ENCODE measurements at regions not wholly inside any gene's neighbourhood (a gene's known extent, or its start where the extent isn't known, plus 50 kb on each side); places are given as distances from the start of the nearest gene placed in this dataset.
"Not testable (repeated sequence)": the region's sequence is repeated elsewhere in the genome, so short reads cannot be mapped to it uniquely, and the experiment has no call there.

- no peak for DNase-seq (ENCODE audit: low spot score)
- ATAC-seq (ENCODE audit: low FRiP score) = no peak
- no peak for TF ChIP-seq CTCF (IDR thresholded peaks at IDR 0.05)
These were observed 161.3 kb upstream of the RREB1 start for GRCh38 chr6:6946206-6947155.

GRCh38 chr6:6950373-6951145, 157.2 kb upstream of the RREB1 start:
- no peak for DNase-seq (ENCODE audit: low spot score)
- TF ChIP-seq CTCF (IDR thresholded peaks at IDR 0.05) = no peak
- ATAC-seq (ENCODE audit: low FRiP score) = no peak

DNA sequence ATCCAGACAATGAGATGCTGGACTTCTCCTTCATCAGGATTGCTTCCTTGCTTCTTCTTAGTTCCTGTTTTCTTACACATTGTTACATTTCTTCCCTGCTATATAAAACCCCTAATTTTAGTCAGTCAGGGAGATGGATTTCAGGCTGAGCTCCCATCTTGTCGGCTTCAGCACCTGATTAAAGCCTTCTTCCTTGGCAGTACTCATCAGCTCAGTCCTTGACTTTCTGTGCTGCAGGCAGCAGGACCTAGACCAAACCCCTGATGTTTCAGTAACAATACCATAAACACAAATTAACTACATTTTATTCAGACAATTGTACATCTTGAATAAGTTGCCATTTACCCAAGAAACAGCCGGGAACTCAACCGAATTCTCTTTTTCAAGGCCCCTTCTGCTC, 156.4 kb upstream of the RREB1 start:
- no peak for DNase-seq (ENCODE audit: low spot score)
- TF ChIP-seq CTCF (IDR thresholded peaks at IDR 0.05) = no peak
- no peak for ATAC-seq (ENCODE audit: low FRiP score)

DNA sequence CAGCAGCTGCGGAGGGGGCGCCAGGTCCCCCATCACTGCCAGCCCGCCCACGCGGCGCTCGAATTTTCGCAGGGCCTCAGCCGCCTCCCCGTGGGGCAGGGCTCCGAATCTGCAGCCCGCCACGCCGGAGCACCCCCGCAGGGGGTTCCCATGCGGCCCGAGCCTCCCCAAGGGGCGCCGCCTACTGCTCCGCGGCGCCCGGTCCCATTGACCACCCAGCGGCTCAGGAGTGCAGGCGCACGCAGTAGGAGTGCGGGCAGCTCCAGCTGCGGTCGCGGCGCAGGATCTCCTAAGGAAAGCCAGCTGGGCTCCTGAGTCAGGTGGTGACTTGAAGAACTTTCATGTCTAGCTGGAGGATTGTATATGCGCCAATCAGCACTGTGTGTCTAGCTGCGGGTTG, 155.3 kb upstream of the RREB1 start:
- ATAC-seq (ENCODE audit: low FRiP score) (no peak), DNase-seq (ENCODE audit: low spot score) (no peak)
- no peak for TF ChIP-seq CTCF (IDR thresholded peaks at IDR 0.05)

DNA sequence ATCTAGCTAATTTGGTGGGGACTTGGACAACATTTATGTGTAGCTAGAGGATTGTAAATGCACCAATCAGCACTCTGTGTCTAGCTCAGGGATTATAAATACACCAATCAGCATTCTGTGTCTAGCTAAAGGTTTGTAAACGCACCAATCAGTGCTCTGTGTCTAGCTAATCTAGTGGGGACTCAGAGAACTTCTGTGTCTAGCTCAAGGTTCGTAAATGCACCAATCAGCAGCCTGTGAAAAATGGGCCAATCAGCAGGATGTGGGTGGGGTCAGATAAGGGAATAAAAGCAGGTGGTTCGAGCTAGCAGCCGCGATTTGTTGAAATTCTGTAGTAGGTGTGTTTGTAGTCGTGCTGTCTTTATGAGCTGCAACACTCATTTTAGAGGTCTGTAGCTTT, 154.8 kb upstream of the RREB1 start:
- not testable (repeated sequence) for DNase-seq (ENCODE audit: low spot score); ATAC-seq (ENCODE audit: low FRiP score)

GRCh38 chr6:6960571-6961251, 147.1 kb upstream of the RREB1 start:
- no peak for DNase-seq (ENCODE audit: low spot score)
- ATAC-seq (ENCODE audit: low FRiP score) = no peak
- no peak for TF ChIP-seq CTCF (IDR thresholded peaks at IDR 0.05)

- ATAC-seq (ENCODE audit: low FRiP score) (no peak), DNase-seq (ENCODE audit: low spot score) (no peak)
- TF ChIP-seq CTCF (IDR thresholded peaks at IDR 0.05) = no peak
These were observed 145.7 kb upstream of the RREB1 start for GRCh38 chr6:6962086-6962485.
